ENCODE measurements at regions not wholly inside any gene's neighbourhood (a gene's known extent, or its start where the extent isn't known, plus 50 kb on each side); places are given as distances from the start of the nearest gene placed in this dataset.

DNA sequence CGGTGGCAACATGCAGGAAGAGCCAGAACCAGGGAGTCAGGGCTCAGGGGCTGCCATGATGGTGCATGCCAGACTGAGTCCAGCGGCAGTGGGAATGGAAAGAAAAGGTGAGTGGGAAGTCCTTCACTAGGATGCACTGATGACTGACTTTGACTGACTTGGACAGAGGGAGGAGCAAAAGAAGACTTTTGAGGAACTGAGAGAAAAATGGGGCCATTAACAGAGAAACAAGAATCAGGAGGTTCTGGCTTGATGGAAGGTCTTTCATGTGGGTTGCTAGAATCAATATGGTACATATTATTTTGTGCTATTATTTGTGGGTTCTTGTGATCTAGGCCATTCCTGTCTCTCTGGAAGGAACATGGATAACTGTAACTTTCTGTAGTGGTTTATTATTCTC lies 454.6 kb upstream of the PROX1 start:
- TF ChIP-seq, protein P1, sequence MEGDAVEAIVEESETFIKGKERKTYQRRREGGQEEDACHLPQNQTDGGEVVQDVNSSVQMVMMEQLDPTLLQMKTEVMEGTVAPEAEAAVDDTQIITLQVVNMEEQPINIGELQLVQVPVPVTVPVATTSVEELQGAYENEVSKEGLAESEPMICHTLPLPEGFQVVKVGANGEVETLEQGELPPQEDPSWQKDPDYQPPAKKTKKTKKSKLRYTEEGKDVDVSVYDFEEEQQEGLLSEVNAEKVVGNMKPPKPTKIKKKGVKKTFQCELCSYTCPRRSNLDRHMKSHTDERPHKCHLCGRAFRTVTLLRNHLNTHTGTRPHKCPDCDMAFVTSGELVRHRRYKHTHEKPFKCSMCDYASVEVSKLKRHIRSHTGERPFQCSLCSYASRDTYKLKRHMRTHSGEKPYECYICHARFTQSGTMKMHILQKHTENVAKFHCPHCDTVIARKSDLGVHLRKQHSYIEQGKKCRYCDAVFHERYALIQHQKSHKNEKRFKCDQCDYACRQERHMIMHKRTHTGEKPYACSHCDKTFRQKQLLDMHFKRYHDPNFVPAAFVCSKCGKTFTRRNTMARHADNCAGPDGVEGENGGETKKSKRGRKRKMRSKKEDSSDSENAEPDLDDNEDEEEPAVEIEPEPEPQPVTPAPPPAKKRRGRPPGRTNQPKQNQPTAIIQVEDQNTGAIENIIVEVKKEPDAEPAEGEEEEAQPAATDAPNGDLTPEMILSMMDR (IDR thresholded peaks at IDR 0.05; ENCODE audit: low read depth, low read length): no peak
- no peak for TF ChIP-seq EZH2phosphoT487 (IDR thresholded peaks at IDR 0.05; ENCODE audit: low read depth)
